ENCODE measurements at regions not wholly inside any gene's neighbourhood (a gene's known extent, or its start where the extent isn't known, plus 50 kb on each side); places are given as distances from the start of the nearest gene placed in this dataset.

DNA sequence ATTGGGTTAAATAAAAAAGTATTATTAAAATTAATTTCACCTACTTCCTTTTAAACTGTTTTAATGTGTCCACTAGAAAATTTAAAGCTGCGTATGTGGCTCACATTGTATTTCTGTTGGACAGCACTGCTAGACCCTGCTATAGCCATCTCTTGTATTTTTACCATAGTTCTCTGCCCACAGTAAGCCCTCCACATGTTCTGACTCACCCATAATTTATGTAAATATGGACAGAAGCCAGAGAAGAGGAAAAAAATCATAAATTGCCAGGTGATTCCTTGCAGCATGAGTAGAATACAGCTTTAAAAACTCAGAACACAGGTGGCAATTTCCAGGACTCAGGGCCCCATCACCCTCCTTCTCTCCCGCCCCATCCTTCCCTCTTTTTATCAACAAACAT, 142.4 kb upstream of the MEX3C start:
- peaks cover 1 to 3% (median 2%) of the 10 kb centered on the region in 3 donors for H3K27me3 Mint-ChIP-seq (ENCODE audit: low read depth in 3 of 3)
- H3K9me3 Mint-ChIP-seq = peaks cover 0 to 2% (median 0%) of the 10 kb centered on the region in 7 donors
- TF ChIP-seq, protein P1, sequence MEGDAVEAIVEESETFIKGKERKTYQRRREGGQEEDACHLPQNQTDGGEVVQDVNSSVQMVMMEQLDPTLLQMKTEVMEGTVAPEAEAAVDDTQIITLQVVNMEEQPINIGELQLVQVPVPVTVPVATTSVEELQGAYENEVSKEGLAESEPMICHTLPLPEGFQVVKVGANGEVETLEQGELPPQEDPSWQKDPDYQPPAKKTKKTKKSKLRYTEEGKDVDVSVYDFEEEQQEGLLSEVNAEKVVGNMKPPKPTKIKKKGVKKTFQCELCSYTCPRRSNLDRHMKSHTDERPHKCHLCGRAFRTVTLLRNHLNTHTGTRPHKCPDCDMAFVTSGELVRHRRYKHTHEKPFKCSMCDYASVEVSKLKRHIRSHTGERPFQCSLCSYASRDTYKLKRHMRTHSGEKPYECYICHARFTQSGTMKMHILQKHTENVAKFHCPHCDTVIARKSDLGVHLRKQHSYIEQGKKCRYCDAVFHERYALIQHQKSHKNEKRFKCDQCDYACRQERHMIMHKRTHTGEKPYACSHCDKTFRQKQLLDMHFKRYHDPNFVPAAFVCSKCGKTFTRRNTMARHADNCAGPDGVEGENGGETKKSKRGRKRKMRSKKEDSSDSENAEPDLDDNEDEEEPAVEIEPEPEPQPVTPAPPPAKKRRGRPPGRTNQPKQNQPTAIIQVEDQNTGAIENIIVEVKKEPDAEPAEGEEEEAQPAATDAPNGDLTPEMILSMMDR (IDR thresholded peaks at IDR 0.05) = no peak
- Histone ChIP-seq H4K20me1 (ENCODE audit: insufficient read depth, low read length) (no peaks in the 10 kb centered on the region), H3K79me2 (ENCODE audit: insufficient read depth, low read length) (no peaks in the 10 kb centered on the region), H3K9me3 (replicated peaks in 1 of 2; ENCODE audit: control insufficient read depth in 1 of 2, insufficient read depth in 1 of 2, low read length in 2 of 2) (no peaks in the 10 kb centered on the region), H2AFZ (ENCODE audit: insufficient read depth, low read depth, low read length, poor library complexity, severe bottlenecking) (no peak overlapping the region), H3K36me3 (replicated peaks in 1 of 2; ENCODE audit: control insufficient read depth in 1 of 2, insufficient read depth in 2 of 2, low read length in 2 of 2) (no peaks in the 10 kb centered on the region), H3K27me3 (ENCODE audit: control insufficient read depth in 2 of 2, insufficient read depth in 2 of 2, low read length in 2 of 2) (no peaks in the 10 kb centered on the region), H3K9ac (ENCODE audit: insufficient read depth, low read length, poor library complexity, severe bottlenecking) (no peak overlapping the region), H3K4me2 (replicated peaks; ENCODE audit: extremely low read depth, low read length, poor library complexity, severe bottlenecking) (no peak overlapping the region), H3K4me1 (ENCODE audit: control insufficient read depth in 1 of 2, insufficient read depth in 2 of 2, low read length in 2 of 2) (no peaks in the 10 kb centered on the region), H3K4me3 (replicated peaks in 1 of 3; ENCODE audit: low read depth in 2 of 3, low read length in 3 of 3) (no peak overlapping the region), H3K27ac (ENCODE audit: low read depth in 1 of 2, low read length in 2 of 2) (no peak overlapping the region)
- DNase-seq = no peak
- intact Hi-C loops (cut with micrococcal nuclease) = no loop called here
- H3K4me1 Mint-ChIP-seq = no peaks in the 10 kb centered on the region
- no peak overlapping the region for H3K4me3 Mint-ChIP-seq
- H3K36me3 Mint-ChIP-seq = no peaks in the 10 kb centered on the region
- no peak overlapping the region for H3K27ac Mint-ChIP-seq
- 80% methylated on average over 1 of the region's 2 CpGs for WGBS (ENCODE audit: insufficient coverage)

DNA sequence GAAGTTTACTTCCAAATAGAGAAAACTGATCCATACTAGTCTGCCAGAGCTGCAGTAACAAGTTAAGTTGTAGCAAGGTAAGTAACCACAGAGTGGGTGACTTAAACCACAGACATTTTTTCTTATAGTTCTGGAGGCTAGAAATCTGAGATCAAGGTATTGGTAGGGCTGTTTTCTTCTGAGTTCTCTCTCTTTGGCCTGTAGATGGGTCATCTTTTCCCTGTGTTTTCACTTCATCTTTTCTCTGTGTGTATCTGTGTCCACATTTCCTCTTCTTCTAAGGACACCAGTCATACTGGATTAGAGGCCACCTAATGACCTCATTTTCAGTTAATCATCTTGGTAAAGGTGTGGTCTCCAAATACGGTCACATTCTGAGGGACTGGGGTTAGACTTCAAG, 142.9 kb upstream of the MEX3C start:
- H4K20me1 ChIP-seq (ENCODE audit: insufficient read depth, low read length) = no peaks in the 10 kb centered on the region
- Mint-ChIP-seq H3K4me3 (no peak overlapping the region), H3K4me1 (no peaks in the 10 kb centered on the region), H3K9me3 (peaks cover 0 to 2% (median 0%) of the 10 kb centered on the region in 7 donors), H3K27ac (no peak overlapping the region), H3K27me3 (ENCODE audit: low read depth in 3 of 3) (peaks cover 1 to 3% (median 2%) of the 10 kb centered on the region in 3 donors), H3K36me3 (no peaks in the 10 kb centered on the region)
- no peaks in the 10 kb centered on the region for H3K4me1 ChIP-seq (ENCODE audit: control insufficient read depth in 1 of 2, insufficient read depth in 2 of 2, low read length in 2 of 2)
- intact Hi-C loops (cut with micrococcal nuclease) = no loop called here
- H3K4me3 ChIP-seq (replicated peaks in 1 of 3; ENCODE audit: low read depth in 2 of 3, low read length in 3 of 3) = no peak overlapping the region
- no peak overlapping the region for H2AFZ ChIP-seq (ENCODE audit: insufficient read depth, low read depth, low read length, poor library complexity, severe bottlenecking)
- no CpG with 5 or more reads among the region's 1 CpG for WGBS (ENCODE audit: insufficient coverage)
- H3K79me2 ChIP-seq (ENCODE audit: insufficient read depth, low read length) = no peaks in the 10 kb centered on the region
- no peaks in the 10 kb centered on the region for H3K9me3 ChIP-seq (replicated peaks in 1 of 2; ENCODE audit: control insufficient read depth in 1 of 2, insufficient read depth in 1 of 2, low read length in 2 of 2)
- no peaks in the 10 kb centered on the region for H3K27me3 ChIP-seq (ENCODE audit: control insufficient read depth in 2 of 2, insufficient read depth in 2 of 2, low read length in 2 of 2)
- H3K9ac ChIP-seq (ENCODE audit: insufficient read depth, low read length, poor library complexity, severe bottlenecking) = no peak overlapping the region
- no peak overlapping the region for H3K27ac ChIP-seq (ENCODE audit: low read depth in 1 of 2, low read length in 2 of 2)
- no peak overlapping the region for H3K4me2 ChIP-seq (replicated peaks; ENCODE audit: extremely low read depth, low read length, poor library complexity, severe bottlenecking)
- no peak for DNase-seq
- TF ChIP-seq, protein P1 (IDR thresholded peaks at IDR 0.05) = no peak
- H3K36me3 ChIP-seq (replicated peaks in 1 of 2; ENCODE audit: control insufficient read depth in 1 of 2, insufficient read depth in 2 of 2, low read length in 2 of 2) = no peaks in the 10 kb centered on the region

Measured in CD14-positive monocyte (primary cell).